Tibial artery (tissue), 4 donors: ENCODE measurements at regions not wholly inside any gene's neighbourhood (a gene's known extent, or its start where the extent isn't known, plus 50 kb on each side); places are given as distances from the start of the nearest gene placed in this dataset.

Experiments
- DNase-seq, 2 donors: peaks; one replicate each; pipeline ENCODE4 v3.0.0-alpha.2; 2019
- H3K27ac ChIP-seq, 2 donors: fragments of 200-600 bp; sonication (generic) in 1 of 2; 1 replicate in 1 of 2; 2 replicates in 1 of 2; pipeline ENCODE4 v1.5.1; 2018 to 2019; ENCODE audit warnings: mild to moderate bottlenecking in 1 of 2
- H3K27me3 ChIP-seq, 2 donors: fragments of 200-600 bp; sonication (generic) in 1 of 2; one replicate each; pipeline versions ENCODE4 v1.5.1 to v1.6.0; 2016 to 2019
- H3K36me3 ChIP-seq, 3 donors: fragments of 200-600 bp; sonication (generic) in 2 of 3; one replicate each; pipeline ENCODE4 v1.5.1; 2016 to 2019; ENCODE audit warnings: mild to moderate bottlenecking in 2 of 3
- H3K4me1 ChIP-seq, 4 donors: fragments of 200-600 bp; sonication (generic) in 2 of 4; 1 replicate in 3 of 4; 2 replicates in 1 of 4; pipeline ENCODE4 v1.5.1; 2016 to 2019
- H3K4me3 ChIP-seq, 2 donors: fragments of 200-600 bp; sonication (generic) in 1 of 2; 1 replicate in 1 of 2; 2 replicates in 1 of 2; pipeline ENCODE4 v1.5.1; 2018 to 2019; ENCODE audit warnings: mild to moderate bottlenecking in 2 of 2
- H3K9me3 ChIP-seq, 3 donors: fragments of 200-600 bp; sonication (generic) in 1 of 3; one replicate each; pipeline ENCODE4 v1.5.1; 2016 to 2019
- intact Hi-C: fragments of 100-400 bp; cut with DNase I; formaldehyde crosslinking; loops from one replicate; pipeline ENCODE4 v1.15.0; 2023; ENCODE audit warnings: low total_unique reads
- TF ChIP-seq, protein P1 (sequence below), 2 experiments: fragments of 200-600 bp in 1 of 2; fragments of 450-650 bp in 1 of 2; IDR thresholded peaks; one replicate each; pipeline ENCODE4 v1.5.1; 2017 to 2019; ENCODE audit warnings: antibody characterized with exemption in 2 of 2, mild to moderate bottlenecking in 1 of 2, moderate library complexity in 1 of 2

DNA sequence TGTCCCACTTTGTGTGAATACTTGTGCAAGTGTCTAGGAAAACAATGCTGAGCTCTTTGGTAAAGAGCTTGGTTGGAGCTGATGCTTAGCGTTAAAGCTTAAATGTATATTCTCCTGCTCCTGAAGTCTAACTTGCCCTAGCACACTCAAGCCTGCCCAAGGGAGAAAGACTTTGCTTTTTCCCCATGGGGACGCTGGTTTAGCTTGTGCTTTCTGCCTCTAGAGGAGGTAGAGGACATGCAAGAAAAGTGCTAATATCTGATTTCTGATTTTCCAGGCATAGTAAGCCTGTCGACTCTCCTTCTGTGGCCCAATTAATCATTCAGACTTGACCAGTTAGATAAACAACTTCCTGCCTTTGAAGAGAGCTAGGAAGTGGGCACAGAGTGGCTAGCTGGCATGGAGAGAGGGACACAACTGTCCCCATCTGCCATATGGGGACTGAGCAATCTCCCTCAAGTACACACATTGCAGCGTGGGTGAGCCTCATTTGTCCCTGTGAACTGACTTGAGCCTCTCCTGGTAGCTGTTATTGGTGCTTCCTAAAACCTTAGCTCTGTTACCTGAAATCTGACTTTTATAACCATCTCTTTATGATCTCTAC, 348.4 kb downstream of the BRINP1 start:
- TF ChIP-seq, protein P1, sequence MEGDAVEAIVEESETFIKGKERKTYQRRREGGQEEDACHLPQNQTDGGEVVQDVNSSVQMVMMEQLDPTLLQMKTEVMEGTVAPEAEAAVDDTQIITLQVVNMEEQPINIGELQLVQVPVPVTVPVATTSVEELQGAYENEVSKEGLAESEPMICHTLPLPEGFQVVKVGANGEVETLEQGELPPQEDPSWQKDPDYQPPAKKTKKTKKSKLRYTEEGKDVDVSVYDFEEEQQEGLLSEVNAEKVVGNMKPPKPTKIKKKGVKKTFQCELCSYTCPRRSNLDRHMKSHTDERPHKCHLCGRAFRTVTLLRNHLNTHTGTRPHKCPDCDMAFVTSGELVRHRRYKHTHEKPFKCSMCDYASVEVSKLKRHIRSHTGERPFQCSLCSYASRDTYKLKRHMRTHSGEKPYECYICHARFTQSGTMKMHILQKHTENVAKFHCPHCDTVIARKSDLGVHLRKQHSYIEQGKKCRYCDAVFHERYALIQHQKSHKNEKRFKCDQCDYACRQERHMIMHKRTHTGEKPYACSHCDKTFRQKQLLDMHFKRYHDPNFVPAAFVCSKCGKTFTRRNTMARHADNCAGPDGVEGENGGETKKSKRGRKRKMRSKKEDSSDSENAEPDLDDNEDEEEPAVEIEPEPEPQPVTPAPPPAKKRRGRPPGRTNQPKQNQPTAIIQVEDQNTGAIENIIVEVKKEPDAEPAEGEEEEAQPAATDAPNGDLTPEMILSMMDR (IDR thresholded peaks at IDR 0.05), result no peak
- no peak for DNase-seq
- intact Hi-C loops, result no loop called here
- Histone ChIP-seq H3K36me3 (no peaks in the 10 kb centered on the region), H3K27ac (no peak overlapping the region), H3K9me3 (no peaks in the 10 kb centered on the region), H3K4me3 (no peak overlapping the region), H3K27me3 (no peaks in the 10 kb centered on the region), H3K4me1 (peaks cover 0 to 33% (median 18%) of the 10 kb centered on the region in 4 donors)

DNA sequence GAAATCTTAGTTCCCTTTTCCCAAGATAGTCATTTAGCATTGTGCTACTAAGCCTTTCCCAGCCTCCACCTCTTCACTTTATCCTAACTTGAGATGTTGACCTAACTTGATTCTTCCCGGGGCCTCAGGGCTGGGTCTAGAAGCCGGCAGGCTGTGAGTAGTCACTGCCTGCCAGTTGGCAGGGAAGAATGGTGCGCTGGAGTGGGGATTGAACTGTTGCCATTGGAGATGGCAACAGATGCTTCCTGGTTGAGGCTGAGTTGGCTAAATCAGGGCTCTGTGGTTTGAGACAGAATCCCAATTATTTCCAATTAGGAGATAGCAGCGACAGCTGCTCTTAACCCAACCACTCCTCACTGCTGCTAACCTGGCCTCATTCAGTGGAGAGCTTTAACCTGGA, 343.1 kb downstream of the BRINP1 start:
- H3K27me3 ChIP-seq, result no peaks in the 10 kb centered on the region
- H3K4me1 ChIP-seq, result peaks cover 0 to 60% (median 42%) of the 10 kb centered on the region in 4 donors
- no peaks in the 10 kb centered on the region for H3K36me3 ChIP-seq
- intact Hi-C loops, result no loop called here
- TF ChIP-seq, protein P1 (IDR thresholded peaks at IDR 0.05), result no peak
- no peaks in the 10 kb centered on the region for H3K9me3 ChIP-seq
- no peak overlapping the region for H3K4me3 ChIP-seq
- H3K27ac ChIP-seq, result peak overlapping the region; percentile 78 to 80
- peak; percentile 72 to 86 for DNase-seq

DNA sequence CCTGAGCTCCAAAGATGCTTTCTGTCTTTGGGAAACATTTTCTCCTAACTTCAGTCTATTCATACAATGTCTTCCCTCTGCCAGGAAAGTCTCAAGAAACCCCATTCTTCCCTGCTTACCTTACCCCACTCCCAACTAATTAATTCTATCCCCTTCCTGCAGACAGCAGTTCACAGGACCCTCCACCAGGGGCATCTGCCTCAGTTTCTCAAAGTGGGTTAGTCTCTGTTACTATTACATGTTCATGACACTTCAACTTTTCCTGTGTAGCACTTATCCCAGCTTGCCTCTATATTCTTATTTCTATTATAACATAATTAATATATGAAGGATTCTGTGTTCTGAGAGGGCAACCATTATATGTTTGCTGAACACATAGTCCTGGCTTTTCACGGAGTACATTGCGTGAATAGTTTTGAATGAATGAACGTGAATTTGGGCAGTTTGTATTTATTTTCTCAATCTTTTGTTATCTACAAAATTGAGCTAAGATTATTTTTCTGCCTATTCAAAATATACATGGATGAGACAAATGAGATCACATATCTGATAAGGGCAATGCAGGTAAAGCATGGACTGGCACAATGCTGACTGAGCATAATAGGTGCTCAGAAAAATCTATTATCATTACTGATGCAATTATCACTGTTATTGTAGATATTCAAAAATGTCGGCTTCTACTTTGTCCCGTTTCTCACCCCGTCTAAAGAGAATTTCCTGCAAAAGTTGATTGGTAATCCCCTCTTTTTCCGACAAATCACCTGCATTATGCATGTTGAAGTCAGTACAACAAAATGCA, 341.1 kb downstream of the BRINP1 start:
- intact Hi-C loops, result loop anchor here (1.0 kb wide), 1 partner anchor 24 kb away; no protein-coding TSS in a partner anchor
- H3K9me3 ChIP-seq, result no peaks in the 10 kb centered on the region
- H3K4me1 ChIP-seq, result peaks cover 0 to 53% (median 39%) of the 10 kb centered on the region in 4 donors
- peak overlapping the region; percentile 78 to 80 for H3K27ac ChIP-seq
- H3K4me3 ChIP-seq, result no peak overlapping the region
- no peaks in the 10 kb centered on the region for H3K36me3 ChIP-seq
- no peaks in the 10 kb centered on the region for H3K27me3 ChIP-seq
- TF ChIP-seq, protein P1 (IDR thresholded peaks at IDR 0.05), result peak in 1 of 2 experiments; percentile 23
- no peak for DNase-seq

DNA sequence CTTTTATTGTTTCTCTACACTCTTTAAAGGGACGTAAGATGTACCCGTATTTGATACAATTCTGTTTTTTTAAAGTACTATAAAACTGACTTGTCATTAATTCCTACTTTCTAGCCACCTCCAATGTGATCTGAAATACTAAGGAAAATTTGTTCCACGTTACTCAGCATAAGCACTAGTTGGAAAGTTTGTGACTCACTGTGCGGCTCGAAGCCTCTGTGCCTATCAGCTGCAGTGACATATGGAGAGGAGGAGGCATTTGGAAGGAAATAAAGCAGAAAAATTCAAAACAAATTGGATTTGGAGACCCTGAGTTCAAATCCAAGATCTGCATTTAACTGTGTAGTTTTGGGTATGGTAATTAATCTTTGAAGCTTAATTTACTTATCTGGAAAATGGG, 339.3 kb downstream of the BRINP1 start:
- Histone ChIP-seq H3K36me3 (no peaks in the 10 kb centered on the region), H3K9me3 (no peaks in the 10 kb centered on the region), H3K4me1 (peaks cover 0 to 38% (median 32%) of the 10 kb centered on the region in 4 donors), H3K4me3 (no peak overlapping the region), H3K27ac (peak overlapping the region in 1 of 2 donors; percentile 80), H3K27me3 (no peaks in the 10 kb centered on the region)
- intact Hi-C loops, result no loop called here
- TF ChIP-seq, protein P1 (IDR thresholded peaks at IDR 0.05), result no peak
- no peak for DNase-seq

DNA sequence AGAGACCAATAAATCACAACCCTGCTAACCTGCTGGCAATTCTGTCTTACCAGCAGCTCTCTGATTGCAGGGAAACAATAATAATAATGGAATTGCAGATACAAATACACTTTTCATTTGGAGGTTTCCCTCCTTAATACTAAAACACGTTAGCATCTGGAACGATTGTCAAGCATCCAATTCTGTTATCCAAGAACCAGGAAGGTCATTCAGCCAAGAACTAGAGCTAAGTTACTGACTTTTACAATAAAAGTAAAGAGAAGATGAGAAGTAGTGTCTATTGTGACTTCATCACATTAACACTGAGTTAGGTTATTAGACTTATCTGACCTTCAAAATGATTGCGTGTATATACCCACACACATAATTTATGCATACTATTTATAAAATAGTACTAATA, 335.6 kb downstream of the BRINP1 start:
- no peak overlapping the region for H3K27ac ChIP-seq
- TF ChIP-seq, protein P1 (IDR thresholded peaks at IDR 0.05), result no peak
- H3K27me3 ChIP-seq, result no peaks in the 10 kb centered on the region
- no peaks in the 10 kb centered on the region for H3K36me3 ChIP-seq
- DNase-seq, result no peak
- H3K4me1 ChIP-seq, result peaks cover 0 to 4% (median under 1%) of the 10 kb centered on the region in 4 donors
- H3K4me3 ChIP-seq, result no peak overlapping the region
- intact Hi-C loops, result no loop called here
- no peaks in the 10 kb centered on the region for H3K9me3 ChIP-seq
